MM.1S (cell line): ENCODE measurements at regions not wholly inside any gene's neighbourhood (a gene's known extent, or its start where the extent isn't known, plus 50 kb on each side); places are given as distances from the start of the nearest gene placed in this dataset.

Source experiments
- EZH2 ChIP-seq: fragments of 300-600 bp; sonication (generic); optimal IDR thresholded peaks from 2 replicates; pipeline ENCODE3; 2017; ENCODE audit warnings: low read depth, mild to moderate bottlenecking, antibody characterized with exemption, low read length, mixed read lengths
- TF ChIP-seq, protein P1 (sequence below): fragments of 300-600 bp; sonication (generic); IDR thresholded peaks from 2 replicates; pipeline ENCODE4 v1.5.1; 2016; ENCODE audit warnings: antibody characterized with exemption, low read length, mixed read lengths

GRCh38 chr11:116053548-116053919, 549.3 kb upstream of the CADM1 start:
- TF ChIP-seq, protein P1, sequence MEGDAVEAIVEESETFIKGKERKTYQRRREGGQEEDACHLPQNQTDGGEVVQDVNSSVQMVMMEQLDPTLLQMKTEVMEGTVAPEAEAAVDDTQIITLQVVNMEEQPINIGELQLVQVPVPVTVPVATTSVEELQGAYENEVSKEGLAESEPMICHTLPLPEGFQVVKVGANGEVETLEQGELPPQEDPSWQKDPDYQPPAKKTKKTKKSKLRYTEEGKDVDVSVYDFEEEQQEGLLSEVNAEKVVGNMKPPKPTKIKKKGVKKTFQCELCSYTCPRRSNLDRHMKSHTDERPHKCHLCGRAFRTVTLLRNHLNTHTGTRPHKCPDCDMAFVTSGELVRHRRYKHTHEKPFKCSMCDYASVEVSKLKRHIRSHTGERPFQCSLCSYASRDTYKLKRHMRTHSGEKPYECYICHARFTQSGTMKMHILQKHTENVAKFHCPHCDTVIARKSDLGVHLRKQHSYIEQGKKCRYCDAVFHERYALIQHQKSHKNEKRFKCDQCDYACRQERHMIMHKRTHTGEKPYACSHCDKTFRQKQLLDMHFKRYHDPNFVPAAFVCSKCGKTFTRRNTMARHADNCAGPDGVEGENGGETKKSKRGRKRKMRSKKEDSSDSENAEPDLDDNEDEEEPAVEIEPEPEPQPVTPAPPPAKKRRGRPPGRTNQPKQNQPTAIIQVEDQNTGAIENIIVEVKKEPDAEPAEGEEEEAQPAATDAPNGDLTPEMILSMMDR, result no peak
- TF ChIP-seq EZH2, result no peak
